ENCODE measurements at regions not wholly inside any gene's neighbourhood (a gene's known extent, or its start where the extent isn't known, plus 50 kb on each side); places are given as distances from the start of the nearest gene placed in this dataset.

GRCh38 chr1:14375226-14375625, 223.3 kb upstream of the KAZN start:
- Histone ChIP-seq H3K36me3 (no peaks in the 10 kb centered on the region), H3K4me3 (no peak overlapping the region), H3K27me3 (peaks cover 1% of the 10 kb centered on the region), H3K4me1 (peaks cover 2% of the 10 kb centered on the region), H3K9me3 (no peaks in the 10 kb centered on the region), H3K27ac (no peak overlapping the region)
- 93% methylated on average over 5 of the region's 5 CpGs for WGBS
- no peak for DNase-seq (ENCODE audit: low spot score in 2 of 2)
- TF ChIP-seq POLR2AphosphoS5 (IDR thresholded peaks at IDR 0.05) (no peak), CTCF (IDR thresholded peaks at IDR 0.05) (no peak), POLR2A (IDR thresholded peaks at IDR 0.05) (no peak), EP300 (IDR thresholded peaks at IDR 0.05) (no peak)

GRCh38 chr1:14377386-14377785, 221.1 kb upstream of the KAZN start:
- peaks cover under 1% of the 10 kb centered on the region for H3K4me1 ChIP-seq
- no peaks in the 10 kb centered on the region for H3K27me3 ChIP-seq
- H3K36me3 ChIP-seq, result no peaks in the 10 kb centered on the region
- H3K9me3 ChIP-seq, result peaks cover 7% of the 10 kb centered on the region
- TF ChIP-seq EP300 (IDR thresholded peaks at IDR 0.05), result no peak
- no peak for TF ChIP-seq POLR2AphosphoS5 (IDR thresholded peaks at IDR 0.05)
- DNase-seq (ENCODE audit: low spot score in 2 of 2), result no peak
- 78% methylated on average over 5 of the region's 5 CpGs for WGBS
- H3K27ac ChIP-seq, result no peak overlapping the region
- no peak overlapping the region for H3K4me3 ChIP-seq

- no peak for DNase-seq (ENCODE audit: low spot score in 2 of 2)
- Histone ChIP-seq H3K36me3 (no peaks in the 10 kb centered on the region), H3K4me1 (no peaks in the 10 kb centered on the region), H3K27me3 (no peaks in the 10 kb centered on the region), H3K4me3 (no peak overlapping the region), H3K9me3 (peaks cover 7% of the 10 kb centered on the region), H3K27ac (no peak overlapping the region)
- no peak for TF ChIP-seq POLR2A (IDR thresholded peaks at IDR 0.05)
- no peak for TF ChIP-seq CTCF (IDR thresholded peaks at IDR 0.05)
- TF ChIP-seq EP300 (IDR thresholded peaks at IDR 0.05), result no peak
- TF ChIP-seq POLR2AphosphoS5 (IDR thresholded peaks at IDR 0.05), result no peak
- 37% methylated on average over 1 of the region's 1 CpG for WGBS
These were observed 218.1 kb upstream of the KAZN start for GRCh38 chr1:14380408-14380807.

GRCh38 chr1:14390816-14391215, 207.7 kb upstream of the KAZN start:
- no peaks in the 10 kb centered on the region for H3K4me1 ChIP-seq
- H3K27me3 ChIP-seq, result no peaks in the 10 kb centered on the region
- no peak for DNase-seq (ENCODE audit: low spot score in 2 of 2)
- H3K4me3 ChIP-seq, result no peak overlapping the region
- no peaks in the 10 kb centered on the region for H3K36me3 ChIP-seq
- TF ChIP-seq POLR2AphosphoS5 (IDR thresholded peaks at IDR 0.05) (no peak), EP300 (IDR thresholded peaks at IDR 0.05) (no peak), POLR2A (IDR thresholded peaks at IDR 0.05) (no peak), CTCF (IDR thresholded peaks at IDR 0.05) (no peak)
- no peak overlapping the region for H3K27ac ChIP-seq
- 50% methylated on average over 1 of the region's 1 CpG for WGBS
- no peaks in the 10 kb centered on the region for H3K9me3 ChIP-seq

GRCh38 chr1:14392161-14392858, 206.2 kb upstream of the KAZN start:
- DNase-seq (ENCODE audit: low spot score in 2 of 2), result no peak
- H3K4me1 ChIP-seq, result no peaks in the 10 kb centered on the region
- WGBS, result 76% methylated on average over 12 of the region's 12 CpGs
- no peak overlapping the region for H3K4me3 ChIP-seq
- no peaks in the 10 kb centered on the region for H3K27me3 ChIP-seq
- no peaks in the 10 kb centered on the region for H3K9me3 ChIP-seq
- no peaks in the 10 kb centered on the region for H3K36me3 ChIP-seq
- TF ChIP-seq EP300 (IDR thresholded peaks at IDR 0.05) (no peak), CTCF (IDR thresholded peaks at IDR 0.05) (no peak), POLR2AphosphoS5 (IDR thresholded peaks at IDR 0.05) (no peak), POLR2A (IDR thresholded peaks at IDR 0.05) (no peak)
- no peak overlapping the region for H3K27ac ChIP-seq
